ENCODE measurements at regions not wholly inside any gene's neighbourhood (a gene's known extent, or its start where the extent isn't known, plus 50 kb on each side); places are given as distances from the start of the nearest gene placed in this dataset.

- peaks cover 4 to 10% (median 6%) of the 10 kb centered on the region in 3 donors for H3K27me3 ChIP-seq (ENCODE audit: control insufficient read depth in 3 of 3, insufficient read depth in 3 of 3, low read length in 2 of 3)
- TF ChIP-seq CTCF (IDR thresholded peaks at IDR 0.05; ENCODE audit: control extremely low read depth, extremely low read depth) = no peak
- H3K9me3 ChIP-seq (ENCODE audit: control insufficient read depth in 4 of 4, insufficient read depth in 3 of 4, low read length in 3 of 4) = peaks cover 0 to 3% (median 0%) of the 10 kb centered on the region in 4 donors
- no peak for ATAC-seq (ENCODE audit: insufficient read depth, low FRiP score)
- H3K4me3 ChIP-seq = no peak overlapping the region
- H3K27ac ChIP-seq (ENCODE audit: low read depth in 1 of 2, low read length in 1 of 2) = no peak overlapping the region
- H3K36me3 ChIP-seq (ENCODE audit: control insufficient read depth in 4 of 4, insufficient read depth in 4 of 4, low read length in 4 of 4) = no peaks in the 10 kb centered on the region
- no peak overlapping the region for H3K9ac ChIP-seq (ENCODE audit: insufficient read depth in 1 of 2, low read length in 2 of 2)
- H3K4me1 ChIP-seq (ENCODE audit: control insufficient read depth in 5 of 5, insufficient read depth in 5 of 5, low read length in 5 of 5) = no peaks in the 10 kb centered on the region
- 68 to 82% methylated on average over 4 of the region's 4 CpGs for WGBS, 2 donors
- no peak for DNase-seq
These were observed 122.7 kb downstream of the MATN1 start for GRCh38 chr1:30600706-30601105.

GRCh38 chr1:30600258-30600657 lies 123.1 kb downstream of the MATN1 start:
- TF ChIP-seq CTCF (IDR thresholded peaks at IDR 0.05; ENCODE audit: control extremely low read depth, extremely low read depth) = no peak
- Histone ChIP-seq H3K27ac (ENCODE audit: low read depth in 1 of 2, low read length in 1 of 2) (no peak overlapping the region), H3K4me1 (ENCODE audit: control insufficient read depth in 5 of 5, insufficient read depth in 5 of 5, low read length in 5 of 5) (no peaks in the 10 kb centered on the region), H3K36me3 (ENCODE audit: control insufficient read depth in 4 of 4, insufficient read depth in 4 of 4, low read length in 4 of 4) (no peaks in the 10 kb centered on the region), H3K4me3 (no peak overlapping the region), H3K9ac (ENCODE audit: insufficient read depth in 1 of 2, low read length in 2 of 2) (no peak overlapping the region), H3K9me3 (ENCODE audit: control insufficient read depth in 4 of 4, insufficient read depth in 3 of 4, low read length in 3 of 4) (peaks cover 0 to 3% (median 0%) of the 10 kb centered on the region in 4 donors), H3K27me3 (ENCODE audit: control insufficient read depth in 3 of 3, insufficient read depth in 3 of 3, low read length in 2 of 3) (peaks cover 6 to 15% (median 8%) of the 10 kb centered on the region in 3 donors)
- DNase-seq (no peak), ATAC-seq (ENCODE audit: insufficient read depth, low FRiP score) (no peak)
- 71 to 75% methylated on average over 9 of the region's 9 CpGs for WGBS, 2 donors

GRCh38 chr1:30599721-30600120 lies 123.7 kb downstream of the MATN1 start:
- 84 to 87% methylated on average over 5 of the region's 5 CpGs for WGBS, 2 donors

More at GRCh38 chr1:30599721-30600120, 123.7 kb downstream of the MATN1 start:
- H3K9me3 ChIP-seq (ENCODE audit: control insufficient read depth in 4 of 4, insufficient read depth in 3 of 4, low read length in 3 of 4) = peaks cover 0 to 3% (median 0%) of the 10 kb centered on the region in 4 donors
- H3K36me3 ChIP-seq (ENCODE audit: control insufficient read depth in 4 of 4, insufficient read depth in 4 of 4, low read length in 4 of 4) = no peaks in the 10 kb centered on the region
- TF ChIP-seq CTCF (IDR thresholded peaks at IDR 0.05; ENCODE audit: control extremely low read depth, extremely low read depth) = no peak
- no peaks in the 10 kb centered on the region for H3K4me1 ChIP-seq (ENCODE audit: control insufficient read depth in 5 of 5, insufficient read depth in 5 of 5, low read length in 5 of 5)
- H3K9ac ChIP-seq (ENCODE audit: insufficient read depth in 1 of 2, low read length in 2 of 2) = no peak overlapping the region
- no peak for DNase-seq
- H3K4me3 ChIP-seq = no peak overlapping the region
- no peak for ATAC-seq (ENCODE audit: insufficient read depth, low FRiP score)
- no peak overlapping the region for H3K27ac ChIP-seq (ENCODE audit: low read depth in 1 of 2, low read length in 1 of 2)
- H3K27me3 ChIP-seq (ENCODE audit: control insufficient read depth in 3 of 3, insufficient read depth in 3 of 3, low read length in 2 of 3) = peaks cover 6 to 16% (median 8%) of the 10 kb centered on the region in 3 donors
